IMR-90 (cell line): ENCODE measurements at regions not wholly inside any gene's neighbourhood (a gene's known extent, or its start where the extent isn't known, plus 50 kb on each side); places are given as distances from the start of the nearest gene placed in this dataset.

ENCODE experiments used
- ATAC-seq: fragments of 200-7000 bp; cut with Tn5 transposase; 2 replicates; pipeline ENCODE4 v1.9.1; 2020; ENCODE audit warnings: low read depth, mild to moderate bottlenecking, moderate library complexity
- BruUV-seq: library from RNA; stranded (reverse); fragments of 400-500 nt; replicated peaks from 2 replicates; lab custom pipeline; 2021; lab: Mats Ljungman, UMichigan
- CTCF ChIA-PET: fragments of 300-600 bp; formaldehyde crosslinking; extraction: SDS; loops from one replicate; lab custom pipeline; 2021; ENCODE audit warnings: antibody characterized with exemption; lab: Yijun Ruan, JAX
- POLR2A ChIA-PET: fragments of 300-600 bp; sonication (Branson Sonifier 250); formaldehyde crosslinking; loops from one replicate; lab custom pipeline; 2022; ENCODE audit warnings: antibody characterized with exemption; ENCODE audit not compliant: unreplicated experiment; lab: Charles Lee
- DNase-seq: peaks from one replicate; pipeline ENCODE4 v3.0.0; 2013
- H2AFZ ChIP-seq: replicated peaks from 2 replicates; pipeline ENCODE3; 2013; ENCODE audit warnings: low read length, mild to moderate bottlenecking; ENCODE audit not compliant: poor library complexity
- H2AK5ac ChIP-seq: 2 replicates; pipeline ENCODE4 v1.6.1; 2013; ENCODE audit warnings: low read depth, low read length, inconsistent platforms
- H2AK9ac ChIP-seq: replicated peaks from 2 replicates; pipeline ENCODE3; 2013; ENCODE audit warnings: mild to moderate bottlenecking, low read depth, low read length, moderate library complexity; ENCODE audit not compliant: poor library complexity
- H2BK120ac ChIP-seq: 2 replicates; pipeline ENCODE4 v1.6.1; 2013; ENCODE audit warnings: low read depth, low read length, inconsistent platforms
- H2BK15ac ChIP-seq: 3 replicates; pipeline ENCODE4 v1.6.1; 2013; ENCODE audit warnings: low read depth, low read length, inconsistent platforms
- H2BK20ac ChIP-seq: 2 replicates; pipeline ENCODE4 v1.6.1; 2013; ENCODE audit warnings: low read depth, mild to moderate bottlenecking, inconsistent platforms, low read length, moderate library complexity
- H2BK5ac ChIP-seq: 2 replicates; pipeline ENCODE4 v1.6.1; 2013; ENCODE audit warnings: mild to moderate bottlenecking, low read depth, low read length, inconsistent platforms; ENCODE audit not compliant: poor library complexity, severe bottlenecking
- H3K14ac ChIP-seq: replicated peaks from 2 replicates; pipeline ENCODE4 v1.6.1; 2013; ENCODE audit warnings: low read depth, low read length, inconsistent platforms
- H3K18ac ChIP-seq: 2 replicates; pipeline ENCODE4 v1.6.1; 2013; ENCODE audit warnings: low read depth, low read length, control low read depth
- H3K23ac ChIP-seq: 2 replicates; pipeline ENCODE4 v1.6.1; 2013; ENCODE audit warnings: low read depth, low read length, inconsistent platforms
- H3K27ac ChIP-seq: 2 replicates; pipeline ENCODE4 v1.5.1; 2013; ENCODE audit warnings: mild to moderate bottlenecking, control low read depth, low read length; ENCODE audit not compliant: insufficient read depth
- H3K27me3 ChIP-seq: 2 replicates; pipeline ENCODE4 v1.6.1; 2013; ENCODE audit warnings: low read length; ENCODE audit not compliant: control insufficient read depth, insufficient read depth
- H3K36me3 ChIP-seq: 2 replicates; pipeline ENCODE4 v1.6.1; 2013; ENCODE audit warnings: low read length, mixed read lengths; ENCODE audit not compliant: control insufficient read depth, insufficient read depth
- H3K4ac ChIP-seq: 2 replicates; pipeline ENCODE4 v1.6.1; 2013; ENCODE audit warnings: low read depth, low read length, inconsistent platforms
- H3K4me1 ChIP-seq: 2 replicates; pipeline ENCODE4 v1.6.1; 2013; ENCODE audit warnings: low read length, mixed read lengths; ENCODE audit not compliant: control insufficient read depth, insufficient read depth
- H3K4me2 ChIP-seq: 2 replicates; pipeline ENCODE4 v1.6.1; 2013; ENCODE audit warnings: low read depth, mild to moderate bottlenecking, control low read depth, low read length, moderate library complexity
- H3K4me3 ChIP-seq: 2 replicates; pipeline ENCODE4 v1.5.1; 2013; ENCODE audit warnings: low read depth, mild to moderate bottlenecking, control low read depth, low read length, moderate library complexity; ENCODE audit not compliant: insufficient read depth
- H3K56ac ChIP-seq: 2 replicates; pipeline ENCODE4 v1.6.1; 2013; ENCODE audit warnings: low read length, inconsistent platforms; ENCODE audit not compliant: insufficient read depth; ENCODE audit errors: extremely low read depth
- H3K79me1 ChIP-seq, 2 experiments: 2 replicates each; pipeline ENCODE4 v1.6.1; 2013; ENCODE audit warnings: low read length in 2 of 2, inconsistent platforms in 1 of 2, low read depth in 1 of 2
- H3K9ac ChIP-seq: 2 replicates; pipeline ENCODE4 v1.6.1; 2013; ENCODE audit warnings: low read depth, low read length, control low read depth
- H3K9me1 ChIP-seq: 2 replicates; pipeline ENCODE4 v1.6.1; 2013; ENCODE audit warnings: low read length, inconsistent platforms; ENCODE audit not compliant: insufficient read depth
- H3K9me3 ChIP-seq: 2 replicates; pipeline ENCODE4 v1.6.1; 2013; ENCODE audit warnings: low read length; ENCODE audit not compliant: control insufficient read depth, insufficient read depth
- H4K20me1 ChIP-seq: 2 replicates; pipeline ENCODE4 v1.6.1; 2013; ENCODE audit warnings: low read length, inconsistent platforms; ENCODE audit not compliant: insufficient read depth
- H4K5ac ChIP-seq: 2 replicates; pipeline ENCODE4 v1.6.1; 2013; ENCODE audit warnings: mild to moderate bottlenecking, low read depth, low read length, control low read depth
- H4K8ac ChIP-seq, 2 experiments: 2 replicates each; pipeline ENCODE4 v1.6.1; 2013; ENCODE audit warnings: low read depth in 2 of 2, low read length in 2 of 2, control low read depth in 1 of 2, inconsistent platforms in 1 of 2
- H4K91ac ChIP-seq: 2 replicates; pipeline ENCODE4 v1.6.1; 2013; ENCODE audit warnings: low read depth, low read length, inconsistent platforms; ENCODE audit not compliant: insufficient read depth
- BHLHE40 ChIP-seq: fragments of 150-350 bp; IDR thresholded peaks from 2 replicates; pipeline ENCODE4 v1.6.1; 2016; ENCODE audit warnings: mild to moderate bottlenecking, low read depth, low read length
- CEBPB ChIP-seq: IDR thresholded peaks from 2 replicates; pipeline ENCODE4 v1.6.1; 2012; ENCODE audit warnings: low read depth, low read length, improper control_type of control experiment
- ELK1 ChIP-seq: fragments of 150-350 bp; IDR thresholded peaks from 2 replicates; pipeline ENCODE4 v1.6.1; 2016; ENCODE audit warnings: low read depth, mild to moderate bottlenecking, low read length, moderate library complexity, borderline replicate concordance
- FOS ChIP-seq: fragments of 150-350 bp; IDR thresholded peaks from 2 replicates; pipeline ENCODE4 v1.6.1; 2016; ENCODE audit warnings: low read depth, low read length
- MXI1 ChIP-seq: IDR thresholded peaks from 2 replicates; pipeline ENCODE4 v1.6.1; 2012; ENCODE audit warnings: low read depth, mild to moderate bottlenecking, low read length, moderate library complexity, borderline replicate concordance
- POLR2A ChIP-seq: IDR thresholded peaks from 2 replicates; pipeline ENCODE4 v1.6.1; 2012; ENCODE audit warnings: mild to moderate bottlenecking, low read depth, low read length
- RAD21 ChIP-seq: IDR thresholded peaks from 2 replicates; pipeline ENCODE4 v1.6.1; 2012; ENCODE audit warnings: low read length, improper control_type of control experiment
- SMC3 ChIP-seq: fragments of 150-350 bp; IDR thresholded peaks from 2 replicates; pipeline ENCODE4 v1.6.1; 2016; ENCODE audit warnings: low read depth, mild to moderate bottlenecking, antibody characterized with exemption, low read length, moderate library complexity
- USF2 ChIP-seq: fragments of 150-350 bp; IDR thresholded peaks from 2 replicates; pipeline ENCODE4 v1.6.1; 2017; ENCODE audit warnings: mild to moderate bottlenecking, antibody characterized with exemption, low read length, low read depth
- WGBS, 2 experiments: methylation state at CpG; one replicate each; pipeline versions ENCODE4 v1.1.5 to v1.1.7; 2013; ENCODE audit warnings: missing lambda C conversion rate in 2 of 2; ENCODE audit not compliant: insufficient read length in 1 of 2; ENCODE audit errors: extremely low coverage in 2 of 2; 5-methylcytosine and 5-hydroxymethylcytosine counted together
- dilution Hi-C: fragments of 300-500 bp; cut with HindIII; formaldehyde crosslinking; loops from one replicate; pipeline ENCODE4 v1.14.3; 2018; ENCODE audit warnings: low sequenced_read_pairs; ENCODE audit not compliant: unreplicated experiment
- in situ Hi-C: fragments of 300-500 bp; cut with MboI; formaldehyde crosslinking; loops from 3 replicates; pipeline ENCODE4 v1.14.3; 2019; ENCODE audit warnings: low sequenced_read_pairs, inconsistent platforms, mixed read lengths
- intact Hi-C: fragments of 100-400 bp; cut with micrococcal nuclease; formaldehyde crosslinking; loops from 2 replicates; pipeline ENCODE4 v1.10.0; 2022

GRCh38 chr7:13448243-13448642 is 541.2 kb downstream of the ETV1 start:
- no peak overlapping the region for H4K8ac ChIP-seq
- no peak overlapping the region for H3K56ac ChIP-seq
- H3K36me3 ChIP-seq, result no peaks in the 10 kb centered on the region
- H2AK5ac ChIP-seq, result no peak overlapping the region
- no peak overlapping the region for H2BK5ac ChIP-seq
- no peak overlapping the region for H2AK9ac ChIP-seq
- dilution Hi-C loops (no loop called here), in situ Hi-C loops (no loop called here), intact Hi-C loops (no loop called here)
- H3K9me1 ChIP-seq, result no peaks in the 10 kb centered on the region
- CTCF ChIA-PET, result no interaction called here
- H2BK120ac ChIP-seq, result no peak overlapping the region
- H3K27me3 ChIP-seq, result no peaks in the 10 kb centered on the region
- no TSS peak for BruUV-seq
- 63% methylated on average over 1 of the region's 4 CpGs; no CpG with 5 or more reads in 1 of the 2 experiments for WGBS, 2 experiments
- H3K4me2 ChIP-seq, result no peak overlapping the region
- H2BK15ac ChIP-seq, result no peak overlapping the region
- H2AFZ ChIP-seq, result no peak overlapping the region
- no peak overlapping the region for H3K9ac ChIP-seq
- POLR2A ChIA-PET, result no interaction called here
- H3K18ac ChIP-seq, result no peak overlapping the region
- H3K79me1 ChIP-seq, result no peaks in the 10 kb centered on the region
- H3K9me3 ChIP-seq, result no peaks in the 10 kb centered on the region
- H2BK20ac ChIP-seq, result no peak overlapping the region
- no peak overlapping the region for H3K27ac ChIP-seq
- TF ChIP-seq SMC3, result no peak
- no peak for TF ChIP-seq USF2
- no peak for TF ChIP-seq FOS
- TF ChIP-seq BHLHE40, result no peak
- TF ChIP-seq ELK1, result no peak
- TF ChIP-seq CEBPB, result no peak
- TF ChIP-seq RAD21, result no peak
- TF ChIP-seq MXI1, result no peak
- no peak for TF ChIP-seq POLR2A
- H3K4me1 ChIP-seq, result no peaks in the 10 kb centered on the region
- no peaks in the 10 kb centered on the region for H4K20me1 ChIP-seq
- no peak overlapping the region for H3K4ac ChIP-seq
- DNase-seq, result no peak
- H4K5ac ChIP-seq, result no peak overlapping the region
- H3K23ac ChIP-seq, result no peak overlapping the region
- H3K4me3 ChIP-seq, result no peak overlapping the region
- no peak overlapping the region for H4K91ac ChIP-seq
- no peak for ATAC-seq
- no peak overlapping the region for H3K14ac ChIP-seq
